ENCODE measurements at regions not wholly inside any gene's neighbourhood (a gene's known extent, or its start where the extent isn't known, plus 50 kb on each side); places are given as distances from the start of the nearest gene placed in this dataset.

DNA sequence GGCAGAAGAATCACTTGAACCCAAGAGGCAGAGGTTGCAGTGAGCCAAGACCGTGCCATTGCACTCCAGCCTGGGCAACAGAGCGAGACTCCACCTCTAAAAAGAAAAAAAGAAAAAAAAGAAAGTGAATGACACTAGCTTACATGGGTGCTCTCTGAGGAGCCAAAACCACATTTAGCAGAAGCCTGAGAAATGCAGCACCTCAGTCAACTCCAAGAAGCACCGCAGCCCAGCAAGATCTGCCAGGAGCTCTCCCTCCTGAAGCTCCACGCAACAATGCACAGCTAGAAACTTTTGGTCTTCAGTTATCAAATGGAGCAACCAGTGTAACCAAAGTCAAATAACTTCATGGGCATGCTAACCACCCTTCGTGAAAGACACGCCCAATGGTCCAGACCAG, 229.1 kb downstream of the SETD4 start:
- Mint-ChIP-seq H3K4me3 (no peak overlapping the region), H3K27ac (no peak overlapping the region), H3K9me3 (no peaks in the 10 kb centered on the region), H3K27me3 (ENCODE audit: low read depth) (peaks cover 19% of the 10 kb centered on the region), H3K4me1 (ENCODE audit: low read depth) (no peaks in the 10 kb centered on the region), H3K36me3 (ENCODE audit: low read depth) (no peaks in the 10 kb centered on the region)
- DNase-seq, result no peak
- intact Hi-C loops (cut with micrococcal nuclease), result loop anchor here (10.0 kb wide), 1 partner anchor 176 kb away; no protein-coding TSS in a partner anchor
- CTCF ChIA-PET, result interaction anchor here (0.6 kb wide), 1 partner anchor 9 kb away, joined by 3 read pairs; no protein-coding TSS in a partner anchor

- Mint-ChIP-seq H3K4me1 (ENCODE audit: low read depth) (no peaks in the 10 kb centered on the region), H3K4me3 (no peak overlapping the region), H3K9me3 (no peaks in the 10 kb centered on the region), H3K27me3 (ENCODE audit: low read depth) (peaks cover 19% of the 10 kb centered on the region), H3K36me3 (ENCODE audit: low read depth) (no peaks in the 10 kb centered on the region), H3K27ac (no peak overlapping the region)
- intact Hi-C loops (cut with micrococcal nuclease), result no loop called here
- CTCF ChIA-PET, result interaction anchor here (1.4 kb wide), 1 partner anchor 11 kb away, joined by 5 read pairs; no protein-coding TSS in a partner anchor
- no peak for DNase-seq
These were observed 231.3 kb downstream of the SETD4 start for GRCh38 chr21:35829067-35829466.

DNA sequence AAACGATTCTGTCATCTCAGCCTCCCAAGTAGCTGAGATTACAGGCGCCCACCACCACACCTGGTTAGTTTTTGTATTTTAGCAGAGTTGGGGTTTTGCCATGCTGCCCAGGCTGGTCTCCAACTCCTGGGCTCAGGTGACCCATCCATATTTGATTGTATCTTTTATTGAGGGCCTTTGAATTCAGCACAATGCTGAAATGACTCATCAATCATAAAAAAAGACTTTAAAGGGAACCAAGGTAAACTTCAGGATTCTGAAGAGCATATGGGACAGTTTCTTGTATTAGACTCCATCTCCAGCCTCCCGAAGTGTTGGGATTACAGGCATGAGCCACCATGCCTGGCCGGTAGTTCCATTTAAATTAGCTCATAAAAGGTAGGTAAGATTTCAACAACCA, 232.2 kb downstream of the SETD4 start:
- CTCF ChIA-PET, result no interaction called here
- H3K27me3 Mint-ChIP-seq (ENCODE audit: low read depth), result peaks cover 19% of the 10 kb centered on the region
- H3K4me3 Mint-ChIP-seq, result no peak overlapping the region
- no peaks in the 10 kb centered on the region for H3K9me3 Mint-ChIP-seq
- H3K4me1 Mint-ChIP-seq (ENCODE audit: low read depth), result no peaks in the 10 kb centered on the region
- intact Hi-C loops (cut with micrococcal nuclease), result no loop called here
- H3K36me3 Mint-ChIP-seq (ENCODE audit: low read depth), result no peaks in the 10 kb centered on the region
- no peak overlapping the region for H3K27ac Mint-ChIP-seq
- DNase-seq, result no peak

DNA sequence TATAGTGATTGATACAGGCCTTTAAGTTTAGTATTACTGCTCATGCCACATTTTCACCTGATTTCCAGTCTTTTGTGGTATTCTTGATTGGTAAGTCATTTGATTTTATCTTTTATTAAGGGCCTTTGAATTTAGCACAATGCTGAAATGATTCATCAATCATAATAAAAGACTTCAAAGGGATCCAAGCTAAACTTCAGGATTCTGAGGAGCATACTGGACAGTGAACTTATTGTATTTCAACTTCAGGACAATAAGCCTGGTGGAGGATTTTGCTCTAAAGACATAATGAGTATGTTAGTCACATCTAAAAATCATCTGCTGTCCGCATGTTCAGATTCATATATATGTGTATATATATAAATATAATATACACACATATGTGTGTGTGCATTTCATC, 233.3 kb downstream of the SETD4 start:
- Mint-ChIP-seq H3K4me3 (no peak overlapping the region), H3K27ac (no peak overlapping the region), H3K27me3 (ENCODE audit: low read depth) (peaks cover 18% of the 10 kb centered on the region), H3K36me3 (ENCODE audit: low read depth) (no peaks in the 10 kb centered on the region), H3K4me1 (ENCODE audit: low read depth) (no peaks in the 10 kb centered on the region), H3K9me3 (peaks cover under 1% of the 10 kb centered on the region)
- intact Hi-C loops (cut with micrococcal nuclease), result no loop called here
- no peak for DNase-seq
- CTCF ChIA-PET, result no interaction called here

DNA sequence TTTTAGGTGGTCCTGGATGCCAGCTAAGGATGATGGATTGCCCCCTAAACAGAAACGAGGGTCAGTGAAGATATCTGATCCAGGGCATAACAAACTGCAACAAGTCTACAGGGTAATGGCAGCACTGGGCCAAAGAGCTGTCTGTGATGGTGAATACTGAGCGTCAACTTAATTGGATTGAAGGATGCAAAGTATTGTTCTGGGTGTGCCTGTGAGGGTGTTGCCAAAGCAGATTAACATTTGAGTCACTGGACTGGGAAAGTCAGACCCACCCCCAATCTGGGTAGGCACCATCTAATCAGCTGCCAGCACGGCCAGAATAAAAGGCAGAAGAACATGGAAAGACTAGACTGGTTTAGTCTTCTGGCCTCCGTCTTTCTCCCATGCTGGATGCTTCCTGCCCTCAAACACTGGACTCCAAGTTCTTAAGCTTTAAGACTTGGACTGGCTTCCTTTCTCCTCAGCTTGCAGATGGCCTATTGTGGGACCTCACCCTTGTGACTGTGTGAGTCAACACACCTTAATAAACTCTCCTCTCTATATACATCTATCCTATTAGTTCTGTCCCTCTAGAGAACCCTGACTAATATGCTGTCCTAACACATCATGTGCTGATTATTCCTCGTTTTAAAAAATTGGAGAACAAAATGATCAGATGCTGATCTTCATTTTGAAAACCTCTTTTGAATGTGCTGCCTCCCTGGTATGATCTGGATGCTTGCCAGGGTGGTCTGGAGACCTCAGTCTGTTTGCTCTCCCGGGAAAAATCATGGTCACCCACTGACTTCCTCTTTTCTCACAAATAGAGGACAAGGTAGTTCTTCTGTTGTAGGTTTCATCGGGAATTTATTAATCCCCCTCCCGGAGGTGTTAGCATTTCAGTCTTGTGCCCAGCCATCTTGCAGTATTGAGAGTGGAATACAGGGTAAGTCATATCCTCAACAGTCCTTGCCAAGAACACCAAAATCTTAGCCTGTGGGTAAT, 234.7 kb downstream of the SETD4 start:
- Mint-ChIP-seq H3K9me3 (peaks cover 2% of the 10 kb centered on the region), H3K27ac (no peak overlapping the region), H3K4me3 (no peak overlapping the region), H3K36me3 (ENCODE audit: low read depth) (no peaks in the 10 kb centered on the region), H3K4me1 (ENCODE audit: low read depth) (no peaks in the 10 kb centered on the region), H3K27me3 (ENCODE audit: low read depth) (peaks cover 13% of the 10 kb centered on the region)
- intact Hi-C loops (cut with micrococcal nuclease), result no loop called here
- CTCF ChIA-PET, result no interaction called here
- no peak for DNase-seq

GRCh38 chr21:35824136-35824535, 236.2 kb downstream of the SETD4 start:
- no peak overlapping the region for H3K4me3 Mint-ChIP-seq
- no peaks in the 10 kb centered on the region for H3K36me3 Mint-ChIP-seq (ENCODE audit: low read depth)
- CTCF ChIA-PET, result no interaction called here
- peaks cover 9% of the 10 kb centered on the region for H3K27me3 Mint-ChIP-seq (ENCODE audit: low read depth)
- H3K27ac Mint-ChIP-seq, result no peak overlapping the region
- no peaks in the 10 kb centered on the region for H3K4me1 Mint-ChIP-seq (ENCODE audit: low read depth)
- DNase-seq, result no peak
- intact Hi-C loops (cut with micrococcal nuclease), result no loop called here
- H3K9me3 Mint-ChIP-seq, result peaks cover 2% of the 10 kb centered on the region

DNA sequence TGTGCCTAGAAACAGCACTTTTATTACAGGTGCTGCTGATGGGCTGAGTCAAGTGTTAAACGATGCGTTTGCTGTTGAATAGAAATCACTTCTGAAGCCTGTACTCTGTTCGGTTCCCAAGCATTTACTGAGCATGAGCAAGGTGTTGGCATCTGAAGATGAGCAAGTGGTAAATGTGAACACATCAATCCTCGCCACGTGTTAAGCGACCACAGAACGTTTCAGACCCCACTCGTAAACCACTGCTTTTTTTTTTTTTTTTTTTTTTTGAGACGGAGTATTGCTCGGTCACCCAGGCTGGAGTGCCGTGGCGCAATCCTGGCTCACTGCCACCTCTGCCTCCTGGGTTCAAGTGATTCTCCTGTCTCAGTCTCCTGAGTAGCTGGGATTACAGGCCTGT, 241.2 kb downstream of the SETD4 start:
- Mint-ChIP-seq H3K9me3 (peaks cover 2% of the 10 kb centered on the region), H3K4me3 (no peak overlapping the region), H3K27ac (no peak overlapping the region), H3K27me3 (ENCODE audit: low read depth) (no peaks in the 10 kb centered on the region), H3K36me3 (ENCODE audit: low read depth) (no peaks in the 10 kb centered on the region), H3K4me1 (ENCODE audit: low read depth) (no peaks in the 10 kb centered on the region)
- CTCF ChIA-PET, result no interaction called here
- no peak for DNase-seq
- intact Hi-C loops (cut with micrococcal nuclease), result no loop called here

- intact Hi-C loops (cut with micrococcal nuclease), result no loop called here
- DNase-seq, result no peak
- Mint-ChIP-seq H3K27ac (no peak overlapping the region), H3K4me3 (no peak overlapping the region), H3K27me3 (ENCODE audit: low read depth) (no peaks in the 10 kb centered on the region), H3K9me3 (peaks cover 2% of the 10 kb centered on the region), H3K36me3 (ENCODE audit: low read depth) (no peaks in the 10 kb centered on the region), H3K4me1 (ENCODE audit: low read depth) (no peaks in the 10 kb centered on the region)
- CTCF ChIA-PET, result no interaction called here
These were observed 241.7 kb downstream of the SETD4 start for GRCh38 chr21:35818597-35818996.

GRCh38 chr21:35814858-35815619, 245.3 kb downstream of the SETD4 start:
- H3K27ac Mint-ChIP-seq, result no peak overlapping the region
- CTCF ChIA-PET, result no interaction called here

GRCh38 chr21:35812679-35813078, 247.6 kb downstream of the SETD4 start:
- no peak overlapping the region for H3K4me3 Mint-ChIP-seq
- DNase-seq, result no peak
- H3K9me3 Mint-ChIP-seq, result no peaks in the 10 kb centered on the region
- H3K36me3 Mint-ChIP-seq (ENCODE audit: low read depth), result no peaks in the 10 kb centered on the region
- CTCF ChIA-PET, result no interaction called here
- H3K27me3 Mint-ChIP-seq (ENCODE audit: low read depth), result peaks cover 2% of the 10 kb centered on the region
- intact Hi-C loops (cut with micrococcal nuclease), result no loop called here
- no peak overlapping the region for H3K27ac Mint-ChIP-seq
- no peaks in the 10 kb centered on the region for H3K4me1 Mint-ChIP-seq (ENCODE audit: low read depth)

More at GRCh38 chr21:35814858-35815619, 245.3 kb downstream of the SETD4 start:
- no peaks in the 10 kb centered on the region for H3K27me3 Mint-ChIP-seq (ENCODE audit: low read depth)
- no peaks in the 10 kb centered on the region for H3K36me3 Mint-ChIP-seq (ENCODE audit: low read depth)
- H3K4me1 Mint-ChIP-seq (ENCODE audit: low read depth), result no peaks in the 10 kb centered on the region
- no peaks in the 10 kb centered on the region for H3K9me3 Mint-ChIP-seq
- no peak overlapping the region for H3K4me3 Mint-ChIP-seq
- intact Hi-C loops (cut with micrococcal nuclease), result no loop called here
- no peak for DNase-seq

- no peak for DNase-seq
- Mint-ChIP-seq H3K4me1 (ENCODE audit: low read depth) (no peaks in the 10 kb centered on the region), H3K9me3 (no peaks in the 10 kb centered on the region), H3K4me3 (no peak overlapping the region), H3K36me3 (ENCODE audit: low read depth) (no peaks in the 10 kb centered on the region), H3K27ac (no peak overlapping the region), H3K27me3 (ENCODE audit: low read depth) (peaks cover 2% of the 10 kb centered on the region)
- intact Hi-C loops (cut with micrococcal nuclease), result no loop called here
- CTCF ChIA-PET, result no interaction called here
These were observed 249.0 kb downstream of the SETD4 start for GRCh38 chr21:35811191-35811806.

DNA sequence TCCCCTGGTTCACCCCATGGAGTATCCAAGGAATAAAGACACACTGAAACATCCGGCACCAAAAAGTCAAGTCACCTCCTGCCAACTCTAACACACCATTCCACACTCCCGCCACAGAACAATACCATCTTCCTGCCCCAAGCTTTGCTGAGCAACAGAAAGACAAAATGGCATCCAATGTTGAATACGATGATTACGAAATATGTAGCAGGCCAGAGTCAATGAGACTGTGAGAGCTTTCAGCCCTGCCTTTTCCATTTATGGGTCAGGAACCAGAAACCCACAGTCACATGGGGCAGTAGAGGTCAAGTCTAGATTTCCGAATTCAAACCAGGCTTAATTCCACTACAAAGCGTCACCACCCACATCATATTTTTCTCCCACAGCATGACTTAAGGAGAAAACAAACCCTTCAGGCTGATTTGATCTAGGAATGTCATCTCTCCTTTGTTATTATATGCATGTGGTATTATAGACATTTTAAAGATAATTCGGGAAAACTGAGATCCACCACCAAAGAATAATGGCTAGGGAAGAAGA, 249.8 kb downstream of the SETD4 start:
- CTCF ChIA-PET, result no interaction called here
- Mint-ChIP-seq H3K36me3 (ENCODE audit: low read depth) (no peaks in the 10 kb centered on the region), H3K4me1 (ENCODE audit: low read depth) (no peaks in the 10 kb centered on the region), H3K4me3 (no peak overlapping the region), H3K9me3 (no peaks in the 10 kb centered on the region), H3K27me3 (ENCODE audit: low read depth) (peaks cover 2% of the 10 kb centered on the region), H3K27ac (no peak overlapping the region)
- intact Hi-C loops (cut with micrococcal nuclease), result no loop called here
- no peak for DNase-seq
